ENCODE measurements at regions not wholly inside any gene's neighbourhood (a gene's known extent, or its start where the extent isn't known, plus 50 kb on each side); places are given as distances from the start of the nearest gene placed in this dataset.

DNA sequence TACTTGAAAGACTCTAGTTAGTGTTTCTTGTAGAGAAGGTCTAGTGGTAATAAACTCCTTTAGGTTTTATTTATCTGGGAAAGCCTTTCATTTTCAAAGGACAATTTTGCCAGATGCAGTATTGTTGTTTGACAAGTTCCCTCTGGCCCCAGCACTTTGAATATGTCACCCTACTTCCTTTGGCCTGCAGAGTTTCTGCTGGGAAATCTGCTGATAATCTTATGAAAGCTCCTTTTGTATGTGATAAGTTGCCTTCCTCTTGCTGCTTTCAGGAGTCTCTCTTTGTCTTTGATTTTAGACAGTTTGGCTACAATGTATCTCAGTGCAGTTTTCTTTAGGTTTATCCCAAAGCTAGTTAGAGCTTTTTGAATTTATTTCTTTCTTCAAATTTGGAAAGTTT is 106.2 kb upstream of the L3MBTL4 start:
- dilution Hi-C loops (cut with MboI; ENCODE audit: extremely low pct_ligation_motif_present, low sequenced_read_pairs), result no loop called here
- Histone ChIP-seq H3K27ac (ENCODE audit: control insufficient read depth, insufficient read depth, low read length) (no peak overlapping the region), H3K9me1 (ENCODE audit: control insufficient read depth, extremely low read depth, insufficient read depth, low read length) (no peaks in the 10 kb centered on the region), H3K36me3 (ENCODE audit: control insufficient read depth in 2 of 2, extremely low read depth in 1 of 2, insufficient read depth in 2 of 2, low read length in 2 of 2) (no peaks in the 10 kb centered on the region), H3K9me3 (ENCODE audit: control insufficient read depth, low read depth, low read length) (no peaks in the 10 kb centered on the region), H3K4me2 (ENCODE audit: control insufficient read depth, extremely low read depth, insufficient read depth, low read depth, low read length) (no peak overlapping the region), H2AFZ (ENCODE audit: control insufficient read depth, low read length) (no peak overlapping the region), H4K20me1 (ENCODE audit: control insufficient read depth, extremely low read depth, insufficient read depth, low read length) (no peaks in the 10 kb centered on the region), H3K4me3 (ENCODE audit: control insufficient read depth in 2 of 3, extremely low read depth in 1 of 3, insufficient read depth in 2 of 3, low read depth in 1 of 3, low read length in 3 of 3) (no peak overlapping the region), H3K9ac (ENCODE audit: control insufficient read depth, extremely low read depth, insufficient read depth, low read length) (no peak overlapping the region), H3K79me2 (ENCODE audit: control insufficient read depth, insufficient read depth, low read length) (no peaks in the 10 kb centered on the region), H3K27me3 (ENCODE audit: control insufficient read depth, extremely low read depth, insufficient read depth, low read length) (no peaks in the 10 kb centered on the region), H3K4me1 (ENCODE audit: control insufficient read depth, extremely low read depth, insufficient read depth, low read length) (no peaks in the 10 kb centered on the region)
- DNase-seq (ENCODE audit: low read depth, low spot score), result no peak
- TF ChIP-seq, protein P1, sequence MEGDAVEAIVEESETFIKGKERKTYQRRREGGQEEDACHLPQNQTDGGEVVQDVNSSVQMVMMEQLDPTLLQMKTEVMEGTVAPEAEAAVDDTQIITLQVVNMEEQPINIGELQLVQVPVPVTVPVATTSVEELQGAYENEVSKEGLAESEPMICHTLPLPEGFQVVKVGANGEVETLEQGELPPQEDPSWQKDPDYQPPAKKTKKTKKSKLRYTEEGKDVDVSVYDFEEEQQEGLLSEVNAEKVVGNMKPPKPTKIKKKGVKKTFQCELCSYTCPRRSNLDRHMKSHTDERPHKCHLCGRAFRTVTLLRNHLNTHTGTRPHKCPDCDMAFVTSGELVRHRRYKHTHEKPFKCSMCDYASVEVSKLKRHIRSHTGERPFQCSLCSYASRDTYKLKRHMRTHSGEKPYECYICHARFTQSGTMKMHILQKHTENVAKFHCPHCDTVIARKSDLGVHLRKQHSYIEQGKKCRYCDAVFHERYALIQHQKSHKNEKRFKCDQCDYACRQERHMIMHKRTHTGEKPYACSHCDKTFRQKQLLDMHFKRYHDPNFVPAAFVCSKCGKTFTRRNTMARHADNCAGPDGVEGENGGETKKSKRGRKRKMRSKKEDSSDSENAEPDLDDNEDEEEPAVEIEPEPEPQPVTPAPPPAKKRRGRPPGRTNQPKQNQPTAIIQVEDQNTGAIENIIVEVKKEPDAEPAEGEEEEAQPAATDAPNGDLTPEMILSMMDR (optimal IDR thresholded peaks at IDR 0.05 in 1 of 3, IDR thresholded peaks at IDR 0.05 in 1 of 3, conservative IDR thresholded peaks at IDR 0.05 in 1 of 3; ENCODE audit: extremely low read depth in 1 of 3, insufficient read depth in 2 of 3, low read length in 3 of 3), result no peak
- no peak for TF ChIP-seq EZH2 (IDR thresholded peaks at IDR 0.05; ENCODE audit: low read length)
- FAIRE-seq, result no peak

DNA sequence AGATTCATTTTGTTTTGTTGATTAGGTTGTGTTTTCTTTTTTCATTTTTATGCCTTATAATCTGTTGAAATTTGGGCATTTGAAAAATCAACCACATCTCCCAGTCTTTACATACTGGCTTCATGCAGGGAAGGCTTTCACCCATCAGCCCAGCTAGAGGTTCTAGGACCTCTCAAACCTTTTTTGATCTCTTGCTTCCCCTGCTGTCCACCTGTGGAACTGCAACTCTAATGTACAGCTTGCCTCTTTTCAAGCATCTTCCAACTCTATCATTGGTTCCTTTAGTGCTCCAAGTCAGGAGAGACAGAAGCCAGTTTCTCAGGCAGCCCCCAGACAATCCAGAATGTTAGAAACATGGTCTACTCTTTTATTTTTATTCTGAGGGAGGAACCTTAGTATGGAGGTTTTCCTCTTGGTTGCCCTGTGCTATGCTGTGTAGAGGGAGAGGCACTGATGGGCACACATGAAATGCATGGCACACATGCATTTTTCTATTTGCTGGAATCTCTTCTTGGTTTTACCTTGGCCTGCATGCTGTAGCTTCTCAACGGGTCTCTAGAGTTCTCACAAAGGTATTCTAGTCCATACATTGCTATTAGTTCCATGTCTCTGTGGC is 107.2 kb upstream of the L3MBTL4 start:
- H2AFZ ChIP-seq (ENCODE audit: control insufficient read depth, low read length), result no peak overlapping the region
- H3K9me3 ChIP-seq (ENCODE audit: control insufficient read depth, low read depth, low read length), result no peaks in the 10 kb centered on the region
- no peak overlapping the region for H3K4me2 ChIP-seq (ENCODE audit: control insufficient read depth, extremely low read depth, insufficient read depth, low read depth, low read length)
- no peak overlapping the region for H3K27ac ChIP-seq (ENCODE audit: control insufficient read depth, insufficient read depth, low read length)
- no peaks in the 10 kb centered on the region for H3K79me2 ChIP-seq (ENCODE audit: control insufficient read depth, insufficient read depth, low read length)
- H3K9ac ChIP-seq (ENCODE audit: control insufficient read depth, extremely low read depth, insufficient read depth, low read length), result no peak overlapping the region
- dilution Hi-C loops (cut with MboI; ENCODE audit: extremely low pct_ligation_motif_present, low sequenced_read_pairs), result no loop called here
- H3K9me1 ChIP-seq (ENCODE audit: control insufficient read depth, extremely low read depth, insufficient read depth, low read length), result no peaks in the 10 kb centered on the region
- H3K36me3 ChIP-seq (ENCODE audit: control insufficient read depth in 2 of 2, extremely low read depth in 1 of 2, insufficient read depth in 2 of 2, low read length in 2 of 2), result no peaks in the 10 kb centered on the region
- no peaks in the 10 kb centered on the region for H4K20me1 ChIP-seq (ENCODE audit: control insufficient read depth, extremely low read depth, insufficient read depth, low read length)
- FAIRE-seq (peak; percentile 78), DNase-seq (ENCODE audit: low read depth, low spot score) (peak; percentile 21)
- no peaks in the 10 kb centered on the region for H3K4me1 ChIP-seq (ENCODE audit: control insufficient read depth, extremely low read depth, insufficient read depth, low read length)
- H3K4me3 ChIP-seq (ENCODE audit: control insufficient read depth in 2 of 3, extremely low read depth in 1 of 3, insufficient read depth in 2 of 3, low read depth in 1 of 3, low read length in 3 of 3), result no peak overlapping the region
- no peak for TF ChIP-seq EZH2 (IDR thresholded peaks at IDR 0.05; ENCODE audit: low read length)
- TF ChIP-seq, protein P1 (optimal IDR thresholded peaks at IDR 0.05 in 1 of 3, IDR thresholded peaks at IDR 0.05 in 1 of 3, conservative IDR thresholded peaks at IDR 0.05 in 1 of 3; ENCODE audit: extremely low read depth in 1 of 3, insufficient read depth in 2 of 3, low read length in 3 of 3), result peak; percentile 73 to 93 (median 93)
- no peaks in the 10 kb centered on the region for H3K27me3 ChIP-seq (ENCODE audit: control insufficient read depth, extremely low read depth, insufficient read depth, low read length)
